Glomerular endothelial cell (primary cell): ENCODE measurements at regions not wholly inside any gene's neighbourhood (a gene's known extent, or its start where the extent isn't known, plus 50 kb on each side); places are given as distances from the start of the nearest gene placed in this dataset.

Experiments
- DNase-seq: peaks from one replicate; pipeline ENCODE4 v3.0.0-alpha.2; 2011; ENCODE audit warnings: low read depth, low spot score; ENCODE audit errors: extremely low read depth

- DNase-seq, result no peak
Observed at GRCh38 chr15:100703032-100703578, 100.7 kb downstream of the ASB7 start.

GRCh38 chr15:100703671-100704070, 101.3 kb downstream of the ASB7 start:
- DNase-seq, result no peak

GRCh38 chr15:100704281-100705055, 102.1 kb downstream of the ASB7 start:
- DNase-seq, result no peak

GRCh38 chr15:100705065-100705464, 102.7 kb downstream of the ASB7 start:
- DNase-seq, result no peak

GRCh38 chr15:100705841-100706240, 103.5 kb downstream of the ASB7 start:
- no peak for DNase-seq

GRCh38 chr15:100707229-100707628, 104.8 kb downstream of the ASB7 start:
- no peak for DNase-seq

GRCh38 chr15:100708916-100709315, 106.5 kb downstream of the ASB7 start:
- no peak for DNase-seq

GRCh38 chr15:100710222-100710621, 107.8 kb downstream of the ASB7 start:
- DNase-seq, result no peak

- no peak for DNase-seq
Observed at GRCh38 chr15:100710744-100711515, 108.5 kb downstream of the ASB7 start.

GRCh38 chr15:100711516-100712021, 109.2 kb downstream of the ASB7 start:
- no peak for DNase-seq

- no peak for DNase-seq
Observed at GRCh38 chr15:100712226-100712625, 109.8 kb downstream of the ASB7 start.

GRCh38 chr15:100713163-100713867, 110.9 kb downstream of the ASB7 start:
- DNase-seq, result peak; percentile 18

- DNase-seq, result no peak
Observed at GRCh38 chr15:100714034-100714748, 111.8 kb downstream of the ASB7 start.

GRCh38 chr15:100714749-100715342, 112.5 kb downstream of the ASB7 start:
- no peak for DNase-seq

- no peak for DNase-seq
Observed at GRCh38 chr15:100715571-100716455, 113.4 kb downstream of the ASB7 start.

- no peak for DNase-seq
Observed at GRCh38 chr15:100716456-100717085, 114.2 kb downstream of the ASB7 start.

GRCh38 chr15:100717596-100717995, 115.2 kb downstream of the ASB7 start:
- DNase-seq, result no peak
